Bronchial epithelial cell (primary cell): ENCODE measurements at regions not wholly inside any gene's neighbourhood (a gene's known extent, or its start where the extent isn't known, plus 50 kb on each side); places are given as distances from the start of the nearest gene placed in this dataset.
"Not testable (repeated sequence)": the region's sequence is repeated elsewhere in the genome, so short reads cannot be mapped to it uniquely, and the experiment has no call there.

Experiments
- DNase-seq: peaks from one replicate; pipeline ENCODE4 v3.0.0-alpha.2; 2010; ENCODE audit warnings: low read depth
- FAIRE-seq: peaks from 2 replicates; lab custom pipeline; 2011; peaks lifted over from hg19 to GRCh38; lab: Jason Lieb, UNC
- H3K27me3 ChIP-seq: 2 replicates; pipeline ENCODE4 v1.5.1; 2011; ENCODE audit warnings: low read length; ENCODE audit not compliant: control insufficient read depth, insufficient read depth
- H3K36me3 ChIP-seq: 2 replicates; pipeline ENCODE4 v1.5.1; 2011; ENCODE audit warnings: low read length; ENCODE audit not compliant: control insufficient read depth, insufficient read depth
- H3K4me3 ChIP-seq: 2 replicates; pipeline ENCODE4 v1.5.1; 2011; ENCODE audit warnings: mild to moderate bottlenecking, low read depth, low read length, control low read depth
- TF ChIP-seq, protein P1 (sequence below): IDR thresholded peaks from 2 replicates; pipeline ENCODE4 v1.5.1; 2011; ENCODE audit warnings: mild to moderate bottlenecking, moderate library complexity, low read length, control low read depth, inconsistent platforms; ENCODE audit not compliant: insufficient read depth, severe bottlenecking

DNA sequence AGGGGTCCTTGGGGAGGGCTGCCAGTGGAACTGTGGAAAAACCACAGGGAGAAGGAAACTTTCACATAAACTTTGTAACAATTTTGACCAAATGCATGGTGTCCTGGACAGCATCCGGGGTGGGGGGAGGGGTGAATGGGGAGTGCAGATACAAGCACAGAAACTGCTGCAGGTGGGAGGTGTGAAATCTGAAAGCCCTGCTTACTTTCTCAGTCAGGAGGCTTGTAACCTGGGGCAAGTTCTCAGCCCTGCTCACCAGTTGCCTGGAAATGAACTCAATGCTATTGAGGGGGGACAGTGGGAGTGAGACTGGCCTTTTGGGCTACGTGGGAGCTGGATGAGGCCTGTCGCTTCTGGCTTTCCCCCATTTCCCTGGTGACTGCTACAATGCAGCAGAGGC is 694.5 kb upstream of the ZNF608 start:
- Histone ChIP-seq H3K4me3 (no peak overlapping the region), H3K27me3 (no peaks in the 10 kb centered on the region), H3K36me3 (no peaks in the 10 kb centered on the region)
- DNase-seq, result no peak
- no peak for FAIRE-seq
- TF ChIP-seq, protein P1, sequence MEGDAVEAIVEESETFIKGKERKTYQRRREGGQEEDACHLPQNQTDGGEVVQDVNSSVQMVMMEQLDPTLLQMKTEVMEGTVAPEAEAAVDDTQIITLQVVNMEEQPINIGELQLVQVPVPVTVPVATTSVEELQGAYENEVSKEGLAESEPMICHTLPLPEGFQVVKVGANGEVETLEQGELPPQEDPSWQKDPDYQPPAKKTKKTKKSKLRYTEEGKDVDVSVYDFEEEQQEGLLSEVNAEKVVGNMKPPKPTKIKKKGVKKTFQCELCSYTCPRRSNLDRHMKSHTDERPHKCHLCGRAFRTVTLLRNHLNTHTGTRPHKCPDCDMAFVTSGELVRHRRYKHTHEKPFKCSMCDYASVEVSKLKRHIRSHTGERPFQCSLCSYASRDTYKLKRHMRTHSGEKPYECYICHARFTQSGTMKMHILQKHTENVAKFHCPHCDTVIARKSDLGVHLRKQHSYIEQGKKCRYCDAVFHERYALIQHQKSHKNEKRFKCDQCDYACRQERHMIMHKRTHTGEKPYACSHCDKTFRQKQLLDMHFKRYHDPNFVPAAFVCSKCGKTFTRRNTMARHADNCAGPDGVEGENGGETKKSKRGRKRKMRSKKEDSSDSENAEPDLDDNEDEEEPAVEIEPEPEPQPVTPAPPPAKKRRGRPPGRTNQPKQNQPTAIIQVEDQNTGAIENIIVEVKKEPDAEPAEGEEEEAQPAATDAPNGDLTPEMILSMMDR, result no peak

DNA sequence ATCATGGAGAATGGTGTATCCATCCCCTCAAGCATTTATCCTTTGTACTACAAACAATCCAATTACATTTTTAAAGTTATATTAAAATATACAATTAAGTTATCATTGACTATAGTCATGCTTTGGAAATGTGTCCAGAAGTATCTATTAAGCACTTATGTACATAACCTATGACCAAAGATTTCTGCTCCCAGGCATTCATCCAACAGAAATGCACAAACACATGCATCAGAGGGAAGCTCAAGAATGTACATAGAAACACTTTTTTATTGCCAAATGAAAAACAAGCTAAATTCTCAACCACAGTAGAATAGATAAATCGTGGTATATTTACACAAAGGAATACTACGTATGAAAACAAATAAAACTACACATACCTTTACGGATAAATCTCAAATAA is 700.5 kb upstream of the ZNF608 start:
- H3K36me3 ChIP-seq, result no peaks in the 10 kb centered on the region
- no peaks in the 10 kb centered on the region for H3K27me3 ChIP-seq
- DNase-seq, result peak; percentile 54
- FAIRE-seq, result no peak
- TF ChIP-seq, protein P1, result no peak
- H3K4me3 ChIP-seq, result no peak overlapping the region

DNA sequence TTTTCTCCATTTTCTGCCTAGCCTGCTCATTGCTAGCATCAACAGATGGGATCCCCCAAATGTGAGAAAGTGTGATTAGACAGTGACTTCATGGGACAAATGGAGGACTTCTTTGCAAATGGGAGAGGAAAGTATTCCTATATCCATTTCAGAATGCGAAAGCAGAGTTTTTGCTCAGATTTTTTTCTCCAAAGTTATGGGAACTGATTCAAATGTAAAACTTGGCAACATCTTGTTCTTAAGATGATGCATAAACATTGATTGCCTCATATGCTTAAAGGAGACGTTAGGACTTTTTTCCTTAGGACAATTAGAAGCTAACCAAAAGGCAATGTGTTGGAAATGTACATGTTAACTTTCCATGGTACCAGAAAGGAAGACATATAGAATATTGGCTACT is 704.3 kb upstream of the ZNF608 start:
- FAIRE-seq, result no peak
- Histone ChIP-seq H3K4me3 (no peak overlapping the region), H3K36me3 (no peaks in the 10 kb centered on the region), H3K27me3 (no peaks in the 10 kb centered on the region)
- TF ChIP-seq, protein P1, result no peak
- DNase-seq, result peak; percentile 35

DNA sequence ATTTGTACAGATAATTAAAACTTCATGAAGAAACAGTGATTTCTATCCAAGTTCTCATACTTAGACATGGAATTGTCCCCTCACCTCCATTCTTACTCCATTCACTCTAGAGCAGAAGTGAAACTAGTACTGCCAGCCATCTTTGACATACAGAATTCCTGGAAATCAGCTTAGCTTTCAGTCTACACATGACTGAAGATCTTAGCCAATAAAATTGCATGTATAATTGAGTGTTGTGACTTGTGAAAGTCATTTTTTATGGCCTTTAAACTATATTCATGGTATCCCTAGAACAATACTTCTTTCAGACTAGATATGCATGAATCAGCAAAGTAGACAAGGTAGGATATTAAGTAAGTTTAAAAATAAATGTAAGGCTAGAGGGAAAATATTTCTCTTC is 705.2 kb upstream of the ZNF608 start:
- DNase-seq, result no peak
- Histone ChIP-seq H3K27me3 (no peaks in the 10 kb centered on the region), H3K4me3 (no peak overlapping the region), H3K36me3 (no peaks in the 10 kb centered on the region)
- TF ChIP-seq, protein P1, result no peak
- FAIRE-seq, result no peak

DNA sequence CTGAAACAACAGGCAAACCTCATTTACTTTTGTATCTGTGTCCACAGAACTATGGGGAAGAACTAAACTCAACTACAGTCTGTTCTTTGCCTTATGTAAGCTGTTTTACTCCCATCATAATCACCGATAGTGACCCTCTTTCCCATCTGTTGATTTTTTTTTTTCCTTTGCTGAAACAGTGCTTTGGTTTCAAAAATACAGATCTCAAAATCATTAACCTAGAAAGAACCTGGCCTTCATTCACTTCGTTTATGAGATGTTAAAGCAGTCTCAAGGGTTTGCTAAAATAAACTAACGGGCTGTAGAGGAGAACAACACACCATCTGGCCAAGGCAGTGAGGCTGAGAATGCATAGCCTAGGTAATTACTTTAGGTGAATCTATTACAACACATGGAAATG is 706.6 kb upstream of the ZNF608 start:
- DNase-seq (no peak), FAIRE-seq (no peak)
- TF ChIP-seq, protein P1, result no peak
- H3K27me3 ChIP-seq, result no peaks in the 10 kb centered on the region
- no peak overlapping the region for H3K4me3 ChIP-seq
- H3K36me3 ChIP-seq, result no peaks in the 10 kb centered on the region

DNA sequence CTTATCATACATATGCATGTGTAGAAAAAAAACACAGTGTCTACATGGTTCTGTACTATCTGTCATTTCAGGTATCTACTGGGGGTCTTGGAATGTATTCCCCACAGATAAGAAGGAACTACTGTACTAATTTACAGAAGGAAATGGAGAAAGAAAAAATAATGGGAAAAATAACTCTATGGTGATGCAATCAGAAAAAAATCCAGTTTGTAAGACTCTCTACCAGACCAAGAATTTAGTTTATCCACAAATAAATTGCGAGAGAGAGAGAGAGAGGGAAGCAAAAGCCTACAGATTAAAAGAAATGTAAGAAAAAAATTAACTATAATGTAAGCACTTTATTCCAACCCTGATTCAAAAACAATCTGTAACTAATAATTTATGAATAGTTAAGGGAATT is 708.6 kb upstream of the ZNF608 start:
- H3K27me3 ChIP-seq, result no peaks in the 10 kb centered on the region
- no peaks in the 10 kb centered on the region for H3K36me3 ChIP-seq
- no peak for FAIRE-seq
- H3K4me3 ChIP-seq, result no peak overlapping the region
- DNase-seq, result no peak
- TF ChIP-seq, protein P1, result no peak

DNA sequence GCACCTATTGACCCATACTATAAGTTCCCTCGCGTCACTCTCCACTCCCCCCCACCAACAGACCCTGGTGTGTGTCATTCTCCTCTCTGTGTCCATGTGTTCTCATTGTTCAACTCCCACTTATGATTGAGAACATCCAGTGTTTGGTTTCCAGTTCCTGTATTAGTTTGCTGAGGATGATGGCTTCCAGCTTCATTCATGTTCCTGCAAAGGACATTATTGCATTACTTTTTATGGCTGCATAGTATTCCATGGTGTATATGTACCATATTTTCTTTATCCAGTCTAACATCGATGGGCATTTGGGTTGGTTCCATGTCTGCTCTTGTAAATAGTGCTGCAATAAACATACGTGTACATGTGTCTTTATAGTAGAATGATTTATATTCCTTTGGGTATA is 709.6 kb upstream of the ZNF608 start:
- not testable (repeated sequence) for H3K27me3 ChIP-seq, H3K4me3 ChIP-seq, H3K36me3 ChIP-seq, DNase-seq, FAIRE-seq
